VCaP (cell line): ENCODE measurements at regions not wholly inside any gene's neighbourhood (a gene's known extent, or its start where the extent isn't known, plus 50 kb on each side); places are given as distances from the start of the nearest gene placed in this dataset.
"Not testable (repeated sequence)": the region's sequence is repeated elsewhere in the genome, so short reads cannot be mapped to it uniquely, and the experiment has no call there.

Source experiments
- H3K27ac ChIP-seq: fragments of 450-650 bp; 2 replicates; pipeline ENCODE4 v1.5.1; 2017
- CTCF ChIP-seq: fragments of 450-650 bp; conservative IDR thresholded peaks from 2 replicates; pipeline ENCODE4 v1.5.1; 2017; ENCODE audit warnings: mild to moderate bottlenecking, moderate library complexity

- no peak for TF ChIP-seq CTCF
Measured at GRCh38 chr18:9022397-9023155, 79.9 kb upstream of the NDUFV2 start.

DNA sequence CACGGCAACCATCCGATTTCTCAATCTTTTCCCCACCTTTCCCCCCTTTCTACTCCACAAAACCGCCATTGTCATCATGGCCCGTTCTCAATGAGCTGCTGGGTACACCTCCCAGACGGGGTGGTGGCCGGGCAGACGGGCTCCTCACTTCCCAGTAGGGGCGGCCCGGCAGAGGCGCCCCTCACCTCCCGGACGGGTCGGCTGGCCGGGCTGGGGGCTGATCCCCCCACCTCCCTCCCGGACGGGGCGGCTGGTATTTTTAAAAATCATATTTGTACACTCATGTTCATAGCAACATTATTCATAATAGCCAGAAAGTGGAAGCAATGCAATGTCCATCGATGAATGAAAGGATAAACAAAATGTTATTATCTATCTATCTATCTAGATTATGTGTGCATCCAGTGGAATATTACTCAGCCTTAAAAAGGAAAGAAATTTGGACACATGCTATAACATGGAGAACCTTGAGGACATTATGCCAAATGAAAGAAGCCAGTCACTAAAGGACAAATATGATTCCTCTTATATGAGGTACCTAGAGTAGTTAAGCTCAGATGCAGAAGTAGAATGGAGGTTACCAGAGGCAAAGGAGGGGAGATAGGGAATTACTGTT is 78.4 kb upstream of the NDUFV2 start:
- not testable (repeated sequence) for H3K27ac ChIP-seq

More at GRCh38 chr18:9022397-9023155, 79.9 kb upstream of the NDUFV2 start:
- H3K27ac ChIP-seq = no peak overlapping the region

GRCh38 chr18:9025091-9025838 is 77.2 kb upstream of the NDUFV2 start:
- no peak for TF ChIP-seq CTCF
- H3K27ac ChIP-seq = no peak overlapping the region

- H3K27ac ChIP-seq = no peak overlapping the region
- TF ChIP-seq CTCF = no peak
Measured at GRCh38 chr18:9029131-9029530, 73.4 kb upstream of the NDUFV2 start.

DNA sequence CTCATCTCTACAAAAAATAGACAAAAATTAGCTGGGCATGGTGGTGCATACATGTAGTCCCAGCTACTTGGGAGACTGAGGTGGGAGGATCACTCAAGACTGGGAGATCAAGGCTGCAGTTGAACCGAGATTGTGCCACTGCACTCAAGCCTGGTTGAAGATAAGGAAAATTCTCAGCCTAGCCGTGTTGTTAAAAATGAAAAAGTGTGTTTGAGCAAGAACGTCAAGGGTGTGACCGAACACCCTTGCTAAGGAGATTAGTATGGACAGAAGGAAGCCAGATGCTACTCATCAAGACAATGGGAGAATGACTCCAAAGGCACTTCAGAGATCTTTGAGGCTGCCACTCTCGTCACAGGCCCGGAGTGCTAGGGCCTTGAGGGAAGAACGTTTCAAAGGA is 70.0 kb upstream of the NDUFV2 start:
- H3K27ac ChIP-seq = no peak overlapping the region
- no peak for TF ChIP-seq CTCF

DNA sequence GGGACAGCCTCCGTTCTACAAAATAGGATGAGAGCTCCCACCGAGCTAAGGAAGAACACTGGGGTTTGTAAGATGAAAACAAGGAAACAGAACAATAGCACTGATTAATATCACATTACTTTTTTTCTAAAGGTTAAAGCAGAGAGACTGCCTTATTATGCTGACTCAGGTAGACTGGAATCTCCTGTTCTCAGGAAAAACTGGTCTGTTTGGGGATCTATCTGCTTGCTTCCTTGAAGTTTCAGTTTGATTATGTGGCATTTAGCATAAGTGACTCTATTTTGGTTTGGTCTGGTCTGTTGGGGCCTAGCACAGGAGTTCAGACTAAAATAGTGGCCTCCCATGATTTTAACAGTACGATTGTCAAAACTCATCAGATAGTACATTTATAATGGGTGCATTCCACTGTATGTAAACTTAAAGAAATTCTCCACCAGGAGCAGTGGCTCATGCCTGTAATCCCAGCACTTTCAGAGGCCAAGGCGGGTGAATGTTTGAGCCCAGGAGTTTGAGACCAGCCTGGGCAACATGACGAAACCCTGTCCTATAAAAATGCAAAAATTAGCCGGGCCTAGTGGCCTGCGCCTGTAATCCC is 64.1 kb upstream of the NDUFV2 start:
- no peak for TF ChIP-seq CTCF
- no peak overlapping the region for H3K27ac ChIP-seq

DNA sequence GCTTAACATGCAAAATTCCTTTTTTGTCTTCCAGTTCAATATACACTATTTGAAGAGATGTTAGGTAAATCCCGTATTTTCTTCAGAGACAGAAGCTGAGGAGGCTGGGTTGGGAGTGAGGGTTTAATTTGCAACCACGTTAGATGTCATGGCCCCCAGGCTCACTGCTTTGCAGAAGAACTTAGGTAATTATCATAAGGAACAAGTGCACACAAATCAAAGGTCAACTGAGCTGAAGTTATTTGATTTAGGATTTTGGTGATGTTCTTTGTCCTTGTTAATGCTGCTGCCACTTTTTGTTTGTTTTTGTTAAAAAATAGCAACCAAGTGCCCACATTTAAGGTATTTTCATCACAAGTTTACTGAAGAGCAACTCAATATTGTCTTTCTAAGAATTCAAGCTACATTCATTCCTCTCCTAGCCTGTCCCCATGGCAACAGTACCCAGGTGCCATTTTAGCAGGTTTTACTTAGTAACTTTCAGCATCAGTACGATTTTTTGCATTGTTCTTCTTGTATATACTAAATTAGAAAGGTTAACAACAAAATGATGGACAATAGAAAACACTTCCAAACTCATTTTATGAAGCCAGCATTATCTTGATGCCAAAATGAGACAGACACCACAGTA is 62.9 kb upstream of the NDUFV2 start:
- TF ChIP-seq CTCF = no peak
- H3K27ac ChIP-seq = no peak overlapping the region
